ENCODE measurements at regions not wholly inside any gene's neighbourhood (a gene's known extent, or its start where the extent isn't known, plus 50 kb on each side); places are given as distances from the start of the nearest gene placed in this dataset.

GRCh38 chr16:81164481-81164880, 68.3 kb upstream of the GCSH start (continued):
- TF ChIP-seq CHD7 (IDR thresholded peaks at IDR 0.05; ENCODE audit: insufficient replicate concordance, low read length) (no peak), POU5F1 (IDR thresholded peaks at IDR 0.05; ENCODE audit: low read depth, low read length) (no peak), SAP30 (IDR thresholded peaks at IDR 0.05; ENCODE audit: insufficient read depth, insufficient replicate concordance, low read length) (no peak), CBX8 (IDR thresholded peaks at IDR 0.05; ENCODE audit: borderline replicate concordance, low read depth, low read length) (no peak), HDAC6 (IDR thresholded peaks at IDR 0.05; ENCODE audit: low read depth, low read length) (no peak)

Data from H1 (cell line).